ENCODE measurements at regions not wholly inside any gene's neighbourhood (a gene's known extent, or its start where the extent isn't known, plus 50 kb on each side); places are given as distances from the start of the nearest gene placed in this dataset.
A peak's percentile ranks its signal among the peaks of the same experiment; 100 is the strongest.

DNA sequence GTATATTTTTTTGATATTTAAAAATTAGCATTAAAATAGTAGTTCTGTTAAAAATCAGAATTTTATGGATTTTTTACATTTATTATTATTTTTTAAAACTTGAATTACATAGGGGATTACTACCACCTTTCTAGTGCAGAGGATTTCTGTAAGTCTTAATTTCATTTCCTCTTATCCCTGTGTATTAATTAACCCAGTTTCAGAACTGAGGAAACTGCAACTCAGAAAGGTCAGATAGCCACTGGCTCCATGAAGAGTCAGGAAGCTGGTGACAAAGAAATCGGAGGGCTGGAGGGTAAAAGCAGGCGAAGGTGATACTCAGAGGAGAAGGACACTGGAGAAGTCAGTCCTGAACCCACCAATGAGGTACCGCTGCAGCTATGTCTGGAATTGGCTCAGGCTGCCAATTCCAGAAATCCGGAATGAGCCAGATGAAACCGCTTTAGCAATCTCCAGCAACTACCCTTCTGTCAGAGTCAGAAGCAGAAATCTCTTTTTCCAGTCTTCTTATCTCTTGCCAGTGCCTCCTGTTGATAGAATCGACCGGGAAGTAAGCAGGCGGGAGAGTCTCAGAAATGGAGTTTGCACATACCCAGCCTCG is 308.5 kb downstream of the SV2B start (continued):
- no peak for TF ChIP-seq ZNF316 (IDR thresholded peaks at IDR 0.05)
- no peak for TF ChIP-seq SAP30 (IDR thresholded peaks at IDR 0.05; ENCODE audit: borderline replicate concordance, insufficient read depth, low read depth, low read length, poor library complexity, severe bottlenecking)
- peak in 1 of 2 experiments; percentile 27; a peak in 1 of 4 replicates for TF ChIP-seq TRIM24 (IDR thresholded peaks at IDR 0.05)
- TF ChIP-seq IFI16 (CRISPR knock-in tag; IDR thresholded peaks at IDR 0.05) = no peak
- no peak for TF ChIP-seq L3MBTL2 (IDR thresholded peaks at IDR 0.05)
- peak; percentile 86 for TF ChIP-seq KLF16 (IDR thresholded peaks at IDR 0.05)
- TF ChIP-seq E2F3 (CRISPR knock-in tag; IDR thresholded peaks at IDR 0.05) = no peak
- TF ChIP-seq MEIS2 (IDR thresholded peaks at IDR 0.05; ENCODE audit: partially characterized antibody) = peak; percentile 10
- peak; percentile 15; the same call in 1 of the 2 replicates for TF ChIP-seq TEAD4 (IDR thresholded peaks at IDR 0.05; ENCODE audit: low read length)
- no peak for TF ChIP-seq TEAD4 (CRISPR knock-in tag; IDR thresholded peaks at IDR 0.05; ENCODE audit: borderline replicate concordance)

DNA sequence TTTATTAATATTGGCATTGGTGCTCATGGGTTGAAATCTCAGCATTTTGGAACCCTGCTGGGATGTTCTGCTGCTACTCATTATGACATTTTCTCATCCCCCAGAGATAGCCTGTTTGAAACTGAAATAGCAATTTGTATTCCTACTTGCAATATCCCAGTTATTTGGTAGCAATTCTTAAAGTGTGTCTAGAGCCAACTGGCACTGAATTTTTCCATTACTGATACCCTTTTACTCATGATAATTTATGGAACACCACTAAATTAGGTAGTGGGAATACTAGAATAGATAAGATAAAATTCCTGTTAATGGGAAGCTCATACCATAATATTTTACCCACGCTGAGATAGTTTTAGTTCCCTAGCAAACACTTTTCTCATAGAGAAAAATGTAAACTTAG is 309.3 kb downstream of the SV2B start:
- 0% methylated on average over 1 of the region's 1 CpG for WGBS (ENCODE audit: insufficient coverage, low coverage, missing lambda C conversion rate)
- no peaks in the 10 kb centered on the region for H3K9me3 ChIP-seq (replicated peaks; ENCODE audit: control insufficient read depth, insufficient read depth, low read depth, low read length)
- intact Hi-C loops (cut with micrococcal nuclease) = no loop called here
- no peak for FAIRE-seq
- no peak overlapping the region for H3K4me2 ChIP-seq (ENCODE audit: insufficient read depth, low read length)
- no peak overlapping the region for H3K9ac ChIP-seq (ENCODE audit: insufficient read depth in 1 of 2, low read depth in 2 of 2, low read length in 2 of 2)
- CTCF ChIA-PET (ENCODE audit: low intra/inter-chr PET ratio) = no interaction called here
- H3K36me3 ChIP-seq (ENCODE audit: control insufficient read depth, insufficient read depth, low read length) = no peaks in the 10 kb centered on the region
- POLR2A ChIA-PET = interaction anchor here (0.7 kb wide), 1 partner anchor 712 kb away, joined by 4 read pairs; no protein-coding TSS in a partner anchor
- H3K79me2 ChIP-seq (ENCODE audit: control insufficient read depth, insufficient read depth, low read length) = no peaks in the 10 kb centered on the region
- H3K27me3 ChIP-seq (ENCODE audit: control insufficient read depth in 2 of 2, insufficient read depth in 2 of 2, low read length in 2 of 2) = peaks cover 0 to 4% of the 10 kb centered on the region in 2 experiments; a peak in 1 of 5 replicates
- no peak for DNase-seq (ENCODE audit: extremely low read depth in 1 of 4, low spot score in 3 of 4)
- H4K20me1 ChIP-seq (replicated peaks; ENCODE audit: control insufficient read depth, insufficient read depth, low read length) = no peaks in the 10 kb centered on the region
- in situ Hi-C loops (cut with MboI) = no loop called here
- no TSS peak for BruUV-seq (replicated peaks)
- no peaks in the 10 kb centered on the region for H3K9me1 ChIP-seq (ENCODE audit: control insufficient read depth, insufficient read depth, low read length)
- H3K4me1 ChIP-seq (replicated peaks in 1 of 2; ENCODE audit: control insufficient read depth in 2 of 2, insufficient read depth in 2 of 2, low read length in 2 of 2) = no peaks in the 10 kb centered on the region
- ATAC-seq = no peak
- no peak overlapping the region for H3K27ac ChIP-seq (ENCODE audit: extremely low read depth, low read depth, low read length)
- no peak overlapping the region for H3K4me3 ChIP-seq
- H2AFZ ChIP-seq (ENCODE audit: low read depth, low read length) = no peak overlapping the region
- TF ChIP-seq, protein P1, sequence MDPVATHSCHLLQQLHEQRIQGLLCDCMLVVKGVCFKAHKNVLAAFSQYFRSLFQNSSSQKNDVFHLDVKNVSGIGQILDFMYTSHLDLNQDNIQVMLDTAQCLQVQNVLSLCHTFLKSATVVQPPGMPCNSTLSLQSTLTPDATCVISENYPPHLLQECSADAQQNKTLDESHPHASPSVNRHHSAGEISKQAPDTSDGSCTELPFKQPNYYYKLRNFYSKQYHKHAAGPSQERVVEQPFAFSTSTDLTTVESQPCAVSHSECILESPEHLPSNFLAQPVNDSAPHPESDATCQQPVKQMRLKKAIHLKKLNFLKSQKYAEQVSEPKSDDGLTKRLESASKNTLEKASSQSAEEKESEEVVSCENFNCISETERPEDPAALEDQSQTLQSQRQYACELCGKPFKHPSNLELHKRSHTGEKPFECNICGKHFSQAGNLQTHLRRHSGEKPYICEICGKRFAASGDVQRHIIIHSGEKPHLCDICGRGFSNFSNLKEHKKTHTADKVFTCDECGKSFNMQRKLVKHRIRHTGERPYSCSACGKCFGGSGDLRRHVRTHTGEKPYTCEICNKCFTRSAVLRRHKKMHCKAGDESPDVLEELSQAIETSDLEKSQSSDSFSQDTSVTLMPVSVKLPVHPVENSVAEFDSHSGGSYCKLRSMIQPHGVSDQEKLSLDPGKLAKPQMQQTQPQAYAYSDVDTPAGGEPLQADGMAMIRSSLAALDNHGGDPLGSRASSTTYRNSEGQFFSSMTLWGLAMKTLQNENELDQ (CRISPR knock-in tag; IDR thresholded peaks at IDR 0.05; ENCODE audit: borderline replicate concordance) = no peak
- TF ChIP-seq RBM14 (IDR thresholded peaks at IDR 0.05; ENCODE audit: borderline replicate concordance, insufficient read depth, low read depth, low read length) (no peak), ZNF668 (CRISPR knock-in tag; IDR thresholded peaks at IDR 0.05) (no peak), HIVEP1 (CRISPR knock-in tag; IDR thresholded peaks at IDR 0.05) (no peak)
- TF ChIP-seq, protein P2, sequence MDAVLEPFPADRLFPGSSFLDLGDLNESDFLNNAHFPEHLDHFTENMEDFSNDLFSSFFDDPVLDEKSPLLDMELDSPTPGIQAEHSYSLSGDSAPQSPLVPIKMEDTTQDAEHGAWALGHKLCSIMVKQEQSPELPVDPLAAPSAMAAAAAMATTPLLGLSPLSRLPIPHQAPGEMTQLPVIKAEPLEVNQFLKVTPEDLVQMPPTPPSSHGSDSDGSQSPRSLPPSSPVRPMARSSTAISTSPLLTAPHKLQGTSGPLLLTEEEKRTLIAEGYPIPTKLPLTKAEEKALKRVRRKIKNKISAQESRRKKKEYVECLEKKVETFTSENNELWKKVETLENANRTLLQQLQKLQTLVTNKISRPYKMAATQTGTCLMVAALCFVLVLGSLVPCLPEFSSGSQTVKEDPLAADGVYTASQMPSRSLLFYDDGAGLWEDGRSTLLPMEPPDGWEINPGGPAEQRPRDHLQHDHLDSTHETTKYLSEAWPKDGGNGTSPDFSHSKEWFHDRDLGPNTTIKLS (IDR thresholded peaks at IDR 0.05; ENCODE audit: borderline replicate concordance, low read depth) = no peak
- TF ChIP-seq, protein P3, sequence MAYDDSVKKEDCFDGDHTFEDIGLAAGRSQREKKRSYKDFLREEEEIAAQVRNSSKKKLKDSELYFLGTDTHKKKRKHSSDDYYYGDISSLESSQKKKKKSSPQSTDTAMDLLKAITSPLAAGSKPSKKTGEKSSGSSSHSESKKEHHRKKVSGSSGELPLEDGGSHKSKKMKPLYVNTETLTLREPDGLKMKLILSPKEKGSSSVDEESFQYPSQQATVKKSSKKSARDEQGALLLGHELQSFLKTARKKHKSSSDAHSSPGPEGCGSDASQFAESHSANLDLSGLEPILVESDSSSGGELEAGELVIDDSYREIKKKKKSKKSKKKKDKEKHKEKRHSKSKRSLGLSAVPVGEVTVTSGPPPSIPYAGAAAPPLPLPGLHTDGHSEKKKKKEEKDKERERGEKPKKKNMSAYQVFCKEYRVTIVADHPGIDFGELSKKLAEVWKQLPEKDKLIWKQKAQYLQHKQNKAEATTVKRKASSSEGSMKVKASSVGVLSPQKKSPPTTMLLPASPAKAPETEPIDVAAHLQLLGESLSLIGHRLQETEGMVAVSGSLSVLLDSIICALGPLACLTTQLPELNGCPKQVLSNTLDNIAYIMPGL (CRISPR knock-in tag; IDR thresholded peaks at IDR 0.05) = no peak
